ENCODE measurements at regions not wholly inside any gene's neighbourhood (a gene's known extent, or its start where the extent isn't known, plus 50 kb on each side); places are given as distances from the start of the nearest gene placed in this dataset.
"Not testable (repeated sequence)": the region's sequence is repeated elsewhere in the genome, so short reads cannot be mapped to it uniquely, and the experiment has no call there.

GRCh38 chr6:1445650-1446330, 56.4 kb downstream of the FOXF2 start:
- no peak for DNase-seq

- no peak for DNase-seq
Observed at GRCh38 chr6:1449896-1450295, 60.5 kb downstream of the FOXF2 start.

GRCh38 chr6:1453024-1453423, 63.6 kb downstream of the FOXF2 start:
- no peak for DNase-seq

- DNase-seq, result not testable (repeated sequence)
Observed at GRCh38 chr6:1456816-1457215, 67.4 kb downstream of the FOXF2 start.

GRCh38 chr6:1461207-1461606, 71.8 kb downstream of the FOXF2 start:
- DNase-seq, result no peak

- DNase-seq, result no peak
Observed at GRCh38 chr6:1461736-1462135, 72.4 kb downstream of the FOXF2 start.

- DNase-seq, result no peak
Observed at GRCh38 chr6:1463275-1463674, 73.9 kb downstream of the FOXF2 start.

GRCh38 chr6:1463751-1464426, 74.5 kb downstream of the FOXF2 start:
- DNase-seq, result no peak

- DNase-seq, result no peak
Observed at GRCh38 chr6:1464781-1465370, 75.5 kb downstream of the FOXF2 start.

GRCh38 chr6:1468126-1468525, 78.8 kb downstream of the FOXF2 start:
- no peak for DNase-seq

- DNase-seq, result no peak
Observed at GRCh38 chr6:1470040-1470439, 80.7 kb downstream of the FOXF2 start.

- no peak for DNase-seq
Observed at GRCh38 chr6:1472643-1473042, 83.3 kb downstream of the FOXF2 start.

GRCh38 chr6:1473166-1473565, 83.8 kb downstream of the FOXF2 start:
- no peak for DNase-seq

GRCh38 chr6:1473598-1473997, 84.2 kb downstream of the FOXF2 start:
- DNase-seq, result no peak

- no peak for DNase-seq
Observed at GRCh38 chr6:1474205-1474604, 84.8 kb downstream of the FOXF2 start.

GRCh38 chr6:1475174-1475573, 85.8 kb downstream of the FOXF2 start:
- no peak for DNase-seq

- DNase-seq, result no peak
Observed at GRCh38 chr6:1477432-1478090, 88.2 kb downstream of the FOXF2 start.

GRCh38 chr6:1478163-1478826, 88.9 kb downstream of the FOXF2 start:
- DNase-seq, result not testable (repeated sequence)

GRCh38 chr6:1479095-1479494, 89.7 kb downstream of the FOXF2 start:
- DNase-seq, result no peak

GRCh38 chr6:1479601-1480221, 90.3 kb downstream of the FOXF2 start:
- DNase-seq, result no peak

- DNase-seq, result no peak
Observed at GRCh38 chr6:1481286-1481685, 91.9 kb downstream of the FOXF2 start.

- DNase-seq, result no peak
Observed at GRCh38 chr6:1482381-1483166, 93.2 kb downstream of the FOXF2 start.
